Caco-2 (cell line): ENCODE measurements at regions not wholly inside any gene's neighbourhood (a gene's known extent, or its start where the extent isn't known, plus 50 kb on each side); places are given as distances from the start of the nearest gene placed in this dataset.

Experiments used
- BruUV-seq: library from RNA; stranded (reverse); fragments of 400-500 nt; replicated peaks from 2 replicates; lab custom pipeline; 2021; lab: Mats Ljungman, UMichigan
- CTCF ChIA-PET: fragments of 300-600 bp; sonication (Branson Sonifier 250); formaldehyde crosslinking; loops from one replicate; lab custom pipeline; 2022; ENCODE audit warnings: antibody characterized with exemption; lab: Charles Lee
- POLR2A ChIA-PET: fragments of 300-600 bp; sonication (Branson Sonifier 250); formaldehyde crosslinking; loops from one replicate; lab custom pipeline; 2022; ENCODE audit warnings: antibody characterized with exemption; lab: Charles Lee
- DNase-seq, 2 experiments: peaks; one replicate each; pipeline versions ENCODE4 v3.0.0 to v3.0.0-alpha.2; 2020 to 2022
- H3K27me3 ChIP-seq: replicated peaks from 2 replicates; pipeline ENCODE4 v1.6.0; 2011; ENCODE audit warnings: low read length; ENCODE audit not compliant: control insufficient read depth, insufficient read depth
- H3K36me3 ChIP-seq: 2 replicates; pipeline ENCODE4 v1.5.1; 2011; ENCODE audit warnings: low read length; ENCODE audit not compliant: control insufficient read depth, insufficient read depth
- H3K4me1 ChIP-seq: fragments of 250-450 bp; sonication (Bioruptor Pico); 2 replicates; pipeline ENCODE4 v1.5.1; 2020; ENCODE audit warnings: mild to moderate bottlenecking
- H3K4me3 ChIP-seq: 2 replicates; pipeline ENCODE4 v1.5.1; 2011; ENCODE audit warnings: low read depth, mild to moderate bottlenecking, control low read depth, low read length
- H3K9me3 ChIP-seq: fragments of 250-450 bp; sonication (Bioruptor Pico); 2 replicates; pipeline ENCODE4 v1.5.1; 2020; ENCODE audit warnings: mild to moderate bottlenecking, moderate library complexity
- H3K27ac Mint-ChIP-seq: one replicate; pipeline ENCODE4 v1.8.0; 2022; ENCODE audit warnings: mixed read lengths; ENCODE audit not compliant: unreplicated experiment
- H3K27me3 Mint-ChIP-seq: one replicate; pipeline ENCODE4 v1.8.0; 2022; ENCODE audit warnings: mixed read lengths; ENCODE audit not compliant: insufficient read depth, unreplicated experiment
- H3K36me3 Mint-ChIP-seq: one replicate; pipeline ENCODE4 v1.8.0; 2022; ENCODE audit warnings: mild to moderate bottlenecking, mixed read lengths; ENCODE audit not compliant: insufficient read depth, unreplicated experiment
- H3K4me1 Mint-ChIP-seq: one replicate; pipeline ENCODE4 v1.8.0; 2022; ENCODE audit warnings: low read depth, mixed read lengths; ENCODE audit not compliant: unreplicated experiment
- H3K4me3 Mint-ChIP-seq: one replicate; pipeline ENCODE4 v1.8.0; 2022; ENCODE audit warnings: mild to moderate bottlenecking, moderate library complexity, mixed read lengths; ENCODE audit not compliant: unreplicated experiment
- H3K9me3 Mint-ChIP-seq: one replicate; pipeline ENCODE4 v1.8.0; 2022; ENCODE audit warnings: mixed read lengths; ENCODE audit not compliant: unreplicated experiment
- CTCF ChIP-seq, 2 experiments: fragments of 200-600 bp in 1 of 2; IDR thresholded peaks; 1 replicate in 1 of 2; 2 replicates in 1 of 2; pipeline versions ENCODE4 v1.5.1 to v1.8.0; 2011 to 2022; ENCODE audit warnings: antibody characterized with exemption in 1 of 2, control low read depth in 1 of 2, inconsistent platforms in 1 of 2, low read depth in 1 of 2, low read length in 1 of 2, mild to moderate bottlenecking in 1 of 2, moderate library complexity in 1 of 2; ENCODE audit not compliant: insufficient read depth in 1 of 2, severe bottlenecking in 1 of 2, unreplicated experiment in 1 of 2
- intact Hi-C: fragments of 100-400 bp; cut with micrococcal nuclease; formaldehyde crosslinking; loops from one replicate; pipeline ENCODE4 v1.10.0; 2022; ENCODE audit not compliant: unreplicated experiment

GRCh38 chr15:87777054-87777561 lies 479.4 kb downstream of the NTRK3 start:
- Histone ChIP-seq H3K36me3 (no peaks in the 10 kb centered on the region), H3K4me3 (no peak overlapping the region), H3K9me3 (no peaks in the 10 kb centered on the region), H3K4me1 (no peaks in the 10 kb centered on the region), H3K27me3 (no peaks in the 10 kb centered on the region)
- no peak for DNase-seq
- Mint-ChIP-seq H3K4me1 (no peaks in the 10 kb centered on the region), H3K27ac (no peak overlapping the region), H3K4me3 (no peak overlapping the region), H3K9me3 (no peaks in the 10 kb centered on the region), H3K36me3 (no peaks in the 10 kb centered on the region), H3K27me3 (peaks cover 10% of the 10 kb centered on the region)
- no peak for TF ChIP-seq CTCF (IDR thresholded peaks at IDR 0.05; ENCODE audit: insufficient read depth in 1 of 2, low read depth in 1 of 2, low read length in 1 of 2, severe bottlenecking in 1 of 2, unreplicated experiment in 1 of 2)
- no TSS peak for BruUV-seq
- ChIA-PET CTCF (no interaction called here), POLR2A (no interaction called here)
- intact Hi-C loops = no loop called here

GRCh38 chr15:87767516-87767915 lies 489.0 kb downstream of the NTRK3 start:
- Histone ChIP-seq H3K4me1 (no peaks in the 10 kb centered on the region), H3K4me3 (no peak overlapping the region), H3K36me3 (no peaks in the 10 kb centered on the region), H3K27me3 (no peaks in the 10 kb centered on the region), H3K9me3 (no peaks in the 10 kb centered on the region)
- Mint-ChIP-seq H3K27ac (no peak overlapping the region), H3K9me3 (no peaks in the 10 kb centered on the region), H3K36me3 (no peaks in the 10 kb centered on the region), H3K4me1 (no peaks in the 10 kb centered on the region), H3K4me3 (no peak overlapping the region), H3K27me3 (peaks cover 13% of the 10 kb centered on the region)
- POLR2A ChIA-PET = no interaction called here
- no peak for DNase-seq
- CTCF ChIA-PET = no interaction called here
- no peak for TF ChIP-seq CTCF (IDR thresholded peaks at IDR 0.05; ENCODE audit: insufficient read depth in 1 of 2, low read depth in 1 of 2, low read length in 1 of 2, severe bottlenecking in 1 of 2, unreplicated experiment in 1 of 2)
- no TSS peak for BruUV-seq
- intact Hi-C loops = no loop called here

- Histone ChIP-seq H3K4me3 (no peak overlapping the region), H3K36me3 (no peaks in the 10 kb centered on the region), H3K9me3 (no peaks in the 10 kb centered on the region), H3K4me1 (no peaks in the 10 kb centered on the region), H3K27me3 (no peaks in the 10 kb centered on the region)
- TF ChIP-seq CTCF (IDR thresholded peaks at IDR 0.05; ENCODE audit: insufficient read depth in 1 of 2, low read depth in 1 of 2, low read length in 1 of 2, severe bottlenecking in 1 of 2, unreplicated experiment in 1 of 2) = no peak
- Mint-ChIP-seq H3K27me3 (peaks cover 10% of the 10 kb centered on the region), H3K27ac (no peak overlapping the region), H3K4me3 (no peak overlapping the region), H3K36me3 (no peaks in the 10 kb centered on the region), H3K9me3 (no peaks in the 10 kb centered on the region), H3K4me1 (no peaks in the 10 kb centered on the region)
- ChIA-PET POLR2A (no interaction called here), CTCF (no interaction called here)
- BruUV-seq = no TSS peak
- no peak for DNase-seq
- intact Hi-C loops = no loop called here
Measured at GRCh38 chr15:87764461-87765240, 491.9 kb downstream of the NTRK3 start.
